OCI-LY7 (cell line): ENCODE measurements at regions not wholly inside any gene's neighbourhood (a gene's known extent, or its start where the extent isn't known, plus 50 kb on each side); places are given as distances from the start of the nearest gene placed in this dataset.

ENCODE experiments used
- BruUV-seq: library from RNA; stranded (reverse); fragments of 400-500 nt; replicated peaks from 2 replicates; lab custom pipeline; 2021; lab: Mats Ljungman, UMichigan
- CTCF ChIA-PET: fragments of 300-600 bp; sonication (Branson Sonifier 250); formaldehyde crosslinking; loops from one replicate; lab custom pipeline; 2022; ENCODE audit warnings: antibody characterized with exemption; ENCODE audit not compliant: unreplicated experiment; lab: Charles Lee
- POLR2A ChIA-PET: fragments of 300-600 bp; sonication (Branson Sonifier 250); formaldehyde crosslinking; loops from one replicate; lab custom pipeline; 2022; ENCODE audit warnings: antibody characterized with exemption; lab: Charles Lee
- DNase-seq: peaks from one replicate; pipeline ENCODE4 v3.0.0-alpha.2; 2015; ENCODE audit warnings: low spot score
- H2AFZ ChIP-seq: fragments of 200-600 bp; sonication (generic), shearing (Covaris generic); 2 replicates; pipeline ENCODE4 v1.6.1; 2014; ENCODE audit warnings: mild to moderate bottlenecking, antibody characterized with exemption, low read length, moderate library complexity
- H3K27ac ChIP-seq: fragments of 200-600 bp; sonication (generic); 2 replicates; pipeline ENCODE4 v1.5.1; 2014; ENCODE audit warnings: mixed run types, low read depth, mild to moderate bottlenecking, moderate library complexity, low read length, inconsistent platforms; ENCODE audit not compliant: poor library complexity, severe bottlenecking
- H3K36me3 ChIP-seq: fragments of 200-600 bp; sonication (generic); 2 replicates; pipeline ENCODE4 v1.6.1; 2014; ENCODE audit warnings: mild to moderate bottlenecking, antibody characterized with exemption, low read length, moderate library complexity, mixed read lengths; ENCODE audit not compliant: insufficient read depth
- H3K4me1 ChIP-seq: fragments of 200-600 bp; sonication (generic); 2 replicates; pipeline ENCODE4 v1.5.1; 2014; ENCODE audit warnings: mild to moderate bottlenecking, low read length; ENCODE audit not compliant: insufficient read depth, poor library complexity, severe bottlenecking
- H3K4me2 ChIP-seq: fragments of 200-600 bp; sonication (generic); 2 replicates; pipeline ENCODE4 v1.6.1; 2014; ENCODE audit warnings: mild to moderate bottlenecking, low read length
- H3K4me3 ChIP-seq: fragments of 200-600 bp; sonication (generic); 2 replicates; pipeline ENCODE4 v1.5.1; 2014; ENCODE audit warnings: mild to moderate bottlenecking, low read depth, low read length; ENCODE audit not compliant: poor library complexity, severe bottlenecking
- H3K79me2 ChIP-seq: fragments of 200-600 bp; sonication (generic); 2 replicates; pipeline ENCODE4 v1.6.1; 2016; ENCODE audit warnings: low read depth, mild to moderate bottlenecking, low read length, moderate library complexity, mixed read lengths; ENCODE audit not compliant: insufficient read depth
- H3K9me2 ChIP-seq: fragments of 200-600 bp; sonication (generic); 2 replicates; pipeline ENCODE4 v1.6.1; 2016; ENCODE audit warnings: mild to moderate bottlenecking, low read length, mixed read lengths; ENCODE audit not compliant: insufficient read depth
- H3K9me3 ChIP-seq: fragments of 200-600 bp; sonication (generic); 2 replicates; pipeline ENCODE4 v1.6.1; 2014; ENCODE audit warnings: mild to moderate bottlenecking, mixed run types, low read length, mixed read lengths
- H4K20me1 ChIP-seq: fragments of 200-600 bp; sonication (generic); 2 replicates; pipeline ENCODE4 v1.6.1; 2014; ENCODE audit warnings: mild to moderate bottlenecking, antibody characterized with exemption, low read length, moderate library complexity, mixed read lengths; ENCODE audit not compliant: insufficient read depth
- EZH2phosphoT487 ChIP-seq: fragments of 200-600 bp; sonication (generic); IDR thresholded peaks from 2 replicates; pipeline ENCODE4 v1.6.1; 2018; ENCODE audit warnings: low read depth, borderline replicate concordance, mild to moderate bottlenecking, mixed run types, antibody characterized with exemption, low read length, moderate library complexity, mixed read lengths
- intact Hi-C: fragments of 100-400 bp; cut with micrococcal nuclease; formaldehyde crosslinking; loops from one replicate; pipeline ENCODE4 v1.10.0; 2022; ENCODE audit not compliant: unreplicated experiment
- TF ChIP-seq, protein P1 (sequence below): fragments of 200-600 bp; sonication (generic); conservative IDR thresholded peaks from 2 replicates; pipeline ENCODE4 v1.5.1; 2014; ENCODE audit warnings: mild to moderate bottlenecking, antibody characterized with exemption, low read length, moderate library complexity, mixed read lengths

DNA sequence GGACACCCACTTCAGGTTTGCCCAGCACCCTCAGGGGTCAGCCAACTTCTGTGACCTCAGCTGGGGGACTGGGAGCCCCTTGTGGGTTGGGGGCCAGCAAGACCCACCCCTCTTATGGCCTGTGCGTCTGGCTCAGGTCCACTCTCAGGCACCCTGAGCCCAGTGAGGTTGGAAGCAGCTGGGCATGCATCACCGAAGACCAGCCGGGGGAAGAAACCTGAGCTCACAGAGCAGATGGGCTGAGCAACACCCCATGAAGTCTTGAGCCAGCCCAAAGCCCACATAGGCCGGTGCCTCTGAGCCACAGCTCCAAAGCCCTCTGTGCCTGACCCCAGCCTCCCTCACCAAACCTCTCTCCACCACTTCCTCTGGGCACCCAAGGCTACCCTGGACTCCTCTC is 166.7 kb downstream of the RBFOX3 start:
- intact Hi-C loops, result no loop called here
- DNase-seq, result no peak
- H3K79me2 ChIP-seq, result no peaks in the 10 kb centered on the region
- H3K4me1 ChIP-seq, result no peaks in the 10 kb centered on the region
- no TSS peak for BruUV-seq
- no peak for TF ChIP-seq EZH2phosphoT487
- TF ChIP-seq, protein P1, sequence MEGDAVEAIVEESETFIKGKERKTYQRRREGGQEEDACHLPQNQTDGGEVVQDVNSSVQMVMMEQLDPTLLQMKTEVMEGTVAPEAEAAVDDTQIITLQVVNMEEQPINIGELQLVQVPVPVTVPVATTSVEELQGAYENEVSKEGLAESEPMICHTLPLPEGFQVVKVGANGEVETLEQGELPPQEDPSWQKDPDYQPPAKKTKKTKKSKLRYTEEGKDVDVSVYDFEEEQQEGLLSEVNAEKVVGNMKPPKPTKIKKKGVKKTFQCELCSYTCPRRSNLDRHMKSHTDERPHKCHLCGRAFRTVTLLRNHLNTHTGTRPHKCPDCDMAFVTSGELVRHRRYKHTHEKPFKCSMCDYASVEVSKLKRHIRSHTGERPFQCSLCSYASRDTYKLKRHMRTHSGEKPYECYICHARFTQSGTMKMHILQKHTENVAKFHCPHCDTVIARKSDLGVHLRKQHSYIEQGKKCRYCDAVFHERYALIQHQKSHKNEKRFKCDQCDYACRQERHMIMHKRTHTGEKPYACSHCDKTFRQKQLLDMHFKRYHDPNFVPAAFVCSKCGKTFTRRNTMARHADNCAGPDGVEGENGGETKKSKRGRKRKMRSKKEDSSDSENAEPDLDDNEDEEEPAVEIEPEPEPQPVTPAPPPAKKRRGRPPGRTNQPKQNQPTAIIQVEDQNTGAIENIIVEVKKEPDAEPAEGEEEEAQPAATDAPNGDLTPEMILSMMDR, result no peak
- H3K4me3 ChIP-seq, result no peak overlapping the region
- CTCF ChIA-PET, result no interaction called here
- no peaks in the 10 kb centered on the region for H4K20me1 ChIP-seq
- no peaks in the 10 kb centered on the region for H3K9me3 ChIP-seq
- POLR2A ChIA-PET, result no interaction called here
- H3K9me2 ChIP-seq, result no peaks in the 10 kb centered on the region
- H3K4me2 ChIP-seq, result no peak overlapping the region
- H3K36me3 ChIP-seq, result no peaks in the 10 kb centered on the region
- H2AFZ ChIP-seq, result no peak overlapping the region
- no peak overlapping the region for H3K27ac ChIP-seq

DNA sequence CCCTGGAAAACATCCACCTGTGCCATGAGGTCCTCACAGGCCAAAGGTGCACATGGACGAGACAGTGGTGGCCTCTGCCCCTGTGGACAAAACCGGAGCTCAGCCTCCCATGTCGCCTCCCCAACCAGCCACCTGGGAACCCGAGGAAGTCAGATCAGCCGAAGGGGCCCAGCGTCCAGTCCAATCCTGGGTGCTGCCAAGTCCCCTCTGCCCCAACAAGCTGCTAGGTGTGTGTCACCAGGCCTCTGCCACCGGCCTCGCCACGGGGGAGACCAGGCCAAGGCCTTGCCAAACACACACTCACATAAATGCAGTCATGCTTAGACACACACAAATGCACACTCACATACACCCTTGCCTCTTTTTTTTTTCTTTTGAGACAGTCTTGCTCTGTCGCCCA is 167.8 kb downstream of the RBFOX3 start:
- TF ChIP-seq, protein P1, result no peak
- no peak for TF ChIP-seq EZH2phosphoT487
- Histone ChIP-seq H3K27ac (no peak overlapping the region), H2AFZ (no peak overlapping the region), H3K4me1 (no peaks in the 10 kb centered on the region), H3K9me2 (no peaks in the 10 kb centered on the region), H3K9me3 (no peaks in the 10 kb centered on the region), H3K4me2 (no peak overlapping the region), H4K20me1 (no peaks in the 10 kb centered on the region), H3K4me3 (no peak overlapping the region), H3K79me2 (no peaks in the 10 kb centered on the region), H3K36me3 (no peaks in the 10 kb centered on the region)
- intact Hi-C loops, result no loop called here
- ChIA-PET POLR2A (no interaction called here), CTCF (no interaction called here)
- BruUV-seq, result no TSS peak
- no peak for DNase-seq

DNA sequence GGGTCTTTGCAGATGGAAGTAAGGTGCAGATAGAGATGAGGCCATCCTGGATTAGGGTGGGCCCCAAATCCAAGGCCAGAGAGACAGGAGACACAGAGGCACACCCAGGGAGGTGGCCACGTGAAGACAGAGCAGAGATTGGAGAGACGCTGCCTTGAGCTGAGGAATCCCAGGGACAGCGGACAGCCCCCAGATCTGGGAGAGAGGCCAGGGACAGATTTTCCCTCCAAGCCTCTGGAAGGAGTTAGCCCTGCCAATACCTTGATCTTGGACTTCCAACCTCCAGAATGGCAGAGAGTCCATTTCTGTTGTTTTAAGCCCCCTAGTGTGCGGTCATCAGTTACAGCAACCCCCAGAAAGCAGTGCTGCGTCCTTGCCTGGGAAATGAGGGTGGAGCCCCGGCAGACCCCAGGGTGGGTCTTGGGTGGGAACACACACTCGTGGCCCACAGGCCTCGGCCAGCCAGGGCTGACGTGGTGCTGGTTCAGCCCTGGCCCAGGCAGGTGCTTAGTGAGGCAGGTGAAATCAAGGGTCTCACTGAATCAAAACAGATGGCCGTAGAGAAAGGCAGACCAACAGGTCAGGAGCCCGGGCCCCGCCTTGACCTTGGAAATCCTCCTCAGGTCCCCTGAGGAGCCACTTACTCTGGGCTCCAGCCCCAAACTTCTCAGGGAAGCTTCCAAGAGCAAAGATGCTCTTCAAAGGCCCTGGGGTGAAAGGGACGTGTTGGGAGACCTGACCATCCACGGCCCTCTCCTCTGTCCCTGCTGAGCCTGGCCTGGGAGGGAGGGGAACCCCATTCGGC is 169.3 kb downstream of the RBFOX3 start:
- TF ChIP-seq EZH2phosphoT487, result no peak
- TF ChIP-seq, protein P1, result no peak
- no peaks in the 10 kb centered on the region for H3K79me2 ChIP-seq
- ChIA-PET CTCF (no interaction called here), POLR2A (no interaction called here)
- no peaks in the 10 kb centered on the region for H3K9me3 ChIP-seq
- no peak overlapping the region for H2AFZ ChIP-seq
- DNase-seq, result no peak
- H3K27ac ChIP-seq, result no peak overlapping the region
- no peaks in the 10 kb centered on the region for H4K20me1 ChIP-seq
- H3K9me2 ChIP-seq, result no peaks in the 10 kb centered on the region
- no peak overlapping the region for H3K4me2 ChIP-seq
- no TSS peak for BruUV-seq
- H3K4me1 ChIP-seq, result no peaks in the 10 kb centered on the region
- H3K4me3 ChIP-seq, result no peak overlapping the region
- intact Hi-C loops, result no loop called here
- no peaks in the 10 kb centered on the region for H3K36me3 ChIP-seq
